Calu3 (cell line): ENCODE measurements at regions not wholly inside any gene's neighbourhood (a gene's known extent, or its start where the extent isn't known, plus 50 kb on each side); places are given as distances from the start of the nearest gene placed in this dataset.

Experiments
- BruUV-seq: library from RNA; stranded (reverse); fragments of 400-500 nt; replicated peaks from 2 replicates; lab custom pipeline; 2021; lab: Mats Ljungman, UMichigan
- CTCF ChIA-PET: fragments of 300-600 bp; sonication (Branson Sonifier 250); formaldehyde crosslinking; loops from one replicate; lab custom pipeline; 2022; ENCODE audit warnings: antibody characterized with exemption; lab: Charles Lee
- DNase-seq: peaks from one replicate; pipeline ENCODE4 v3.0.0; 2022
- H3K27ac Mint-ChIP-seq: one replicate; pipeline ENCODE4 v1.8.0; 2022; ENCODE audit warnings: mixed read lengths; ENCODE audit not compliant: unreplicated experiment
- H3K27me3 Mint-ChIP-seq: one replicate; pipeline ENCODE4 v1.8.0; 2022; ENCODE audit warnings: mixed read lengths; ENCODE audit not compliant: unreplicated experiment
- H3K36me3 Mint-ChIP-seq: one replicate; pipeline ENCODE4 v1.8.0; 2022; ENCODE audit warnings: mild to moderate bottlenecking, moderate library complexity, mixed read lengths; ENCODE audit not compliant: insufficient read depth, unreplicated experiment
- H3K4me1 Mint-ChIP-seq: one replicate; pipeline ENCODE4 v1.8.0; 2022; ENCODE audit warnings: mild to moderate bottlenecking, low read depth, mixed read lengths; ENCODE audit not compliant: unreplicated experiment
- H3K4me3 Mint-ChIP-seq: one replicate; pipeline ENCODE4 v1.8.0; 2022; ENCODE audit warnings: mild to moderate bottlenecking, low read depth, moderate library complexity, mixed read lengths; ENCODE audit not compliant: unreplicated experiment
- H3K9me3 Mint-ChIP-seq: one replicate; pipeline ENCODE4 v1.8.0; 2022; ENCODE audit warnings: low read depth, mixed read lengths; ENCODE audit not compliant: unreplicated experiment
- intact Hi-C: fragments of 100-400 bp; cut with micrococcal nuclease; formaldehyde crosslinking; loops from one replicate; pipeline ENCODE4 v1.10.0; 2022; ENCODE audit not compliant: unreplicated experiment
- TF ChIP-seq, protein P1 (sequence below): fragments of 200-600 bp; IDR thresholded peaks from one replicate; pipeline ENCODE4 v1.8.0; 2022; ENCODE audit warnings: antibody characterized with exemption; ENCODE audit not compliant: unreplicated experiment

- peaks cover 8% of the 10 kb centered on the region for H3K9me3 Mint-ChIP-seq
- H3K36me3 Mint-ChIP-seq = no peaks in the 10 kb centered on the region
- no TSS peak for BruUV-seq
- no peak for DNase-seq
- H3K4me3 Mint-ChIP-seq = no peak overlapping the region
- CTCF ChIA-PET = no interaction called here
- intact Hi-C loops = no loop called here
- H3K4me1 Mint-ChIP-seq = no peaks in the 10 kb centered on the region
- TF ChIP-seq, protein P1, sequence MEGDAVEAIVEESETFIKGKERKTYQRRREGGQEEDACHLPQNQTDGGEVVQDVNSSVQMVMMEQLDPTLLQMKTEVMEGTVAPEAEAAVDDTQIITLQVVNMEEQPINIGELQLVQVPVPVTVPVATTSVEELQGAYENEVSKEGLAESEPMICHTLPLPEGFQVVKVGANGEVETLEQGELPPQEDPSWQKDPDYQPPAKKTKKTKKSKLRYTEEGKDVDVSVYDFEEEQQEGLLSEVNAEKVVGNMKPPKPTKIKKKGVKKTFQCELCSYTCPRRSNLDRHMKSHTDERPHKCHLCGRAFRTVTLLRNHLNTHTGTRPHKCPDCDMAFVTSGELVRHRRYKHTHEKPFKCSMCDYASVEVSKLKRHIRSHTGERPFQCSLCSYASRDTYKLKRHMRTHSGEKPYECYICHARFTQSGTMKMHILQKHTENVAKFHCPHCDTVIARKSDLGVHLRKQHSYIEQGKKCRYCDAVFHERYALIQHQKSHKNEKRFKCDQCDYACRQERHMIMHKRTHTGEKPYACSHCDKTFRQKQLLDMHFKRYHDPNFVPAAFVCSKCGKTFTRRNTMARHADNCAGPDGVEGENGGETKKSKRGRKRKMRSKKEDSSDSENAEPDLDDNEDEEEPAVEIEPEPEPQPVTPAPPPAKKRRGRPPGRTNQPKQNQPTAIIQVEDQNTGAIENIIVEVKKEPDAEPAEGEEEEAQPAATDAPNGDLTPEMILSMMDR = no peak
- no peaks in the 10 kb centered on the region for H3K27me3 Mint-ChIP-seq
- no peak overlapping the region for H3K27ac Mint-ChIP-seq
Measured at GRCh38 chr10:2076528-2076927, 339.2 kb upstream of the ADARB2 start.

DNA sequence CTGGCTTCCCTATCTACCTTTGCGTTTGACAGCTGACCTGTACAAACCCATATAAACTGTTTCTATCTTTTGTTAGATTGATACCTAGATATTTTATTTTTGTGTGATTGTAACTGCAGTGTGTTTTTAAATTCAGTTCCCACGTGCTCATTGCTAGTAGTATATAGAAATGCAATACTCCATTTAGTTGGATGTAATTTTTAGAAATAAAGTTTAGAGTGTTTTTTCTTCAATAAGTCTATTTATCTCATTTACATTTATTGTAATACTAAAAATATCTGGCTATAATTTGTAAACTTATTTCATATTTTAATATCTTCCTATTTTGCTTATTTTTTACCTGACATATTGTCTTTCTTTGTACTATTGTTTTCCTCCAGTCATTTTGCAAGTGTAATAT, 329.7 kb upstream of the ADARB2 start:
- TF ChIP-seq, protein P1 = no peak
- no peak overlapping the region for H3K27ac Mint-ChIP-seq
- CTCF ChIA-PET = no interaction called here
- H3K36me3 Mint-ChIP-seq = no peaks in the 10 kb centered on the region
- intact Hi-C loops = no loop called here
- DNase-seq = no peak
- H3K4me1 Mint-ChIP-seq = no peaks in the 10 kb centered on the region
- BruUV-seq = no TSS peak
- H3K9me3 Mint-ChIP-seq = peaks cover 11% of the 10 kb centered on the region
- no peaks in the 10 kb centered on the region for H3K27me3 Mint-ChIP-seq
- H3K4me3 Mint-ChIP-seq = no peak overlapping the region

- Mint-ChIP-seq H3K4me1 (no peaks in the 10 kb centered on the region), H3K27ac (no peak overlapping the region), H3K4me3 (no peak overlapping the region), H3K9me3 (peaks cover 15% of the 10 kb centered on the region), H3K27me3 (no peaks in the 10 kb centered on the region), H3K36me3 (no peaks in the 10 kb centered on the region)
- intact Hi-C loops = no loop called here
- CTCF ChIA-PET = no interaction called here
- DNase-seq = no peak
- no TSS peak for BruUV-seq
- TF ChIP-seq, protein P1 = no peak
Measured at GRCh38 chr10:2054728-2055127, 317.4 kb upstream of the ADARB2 start.

DNA sequence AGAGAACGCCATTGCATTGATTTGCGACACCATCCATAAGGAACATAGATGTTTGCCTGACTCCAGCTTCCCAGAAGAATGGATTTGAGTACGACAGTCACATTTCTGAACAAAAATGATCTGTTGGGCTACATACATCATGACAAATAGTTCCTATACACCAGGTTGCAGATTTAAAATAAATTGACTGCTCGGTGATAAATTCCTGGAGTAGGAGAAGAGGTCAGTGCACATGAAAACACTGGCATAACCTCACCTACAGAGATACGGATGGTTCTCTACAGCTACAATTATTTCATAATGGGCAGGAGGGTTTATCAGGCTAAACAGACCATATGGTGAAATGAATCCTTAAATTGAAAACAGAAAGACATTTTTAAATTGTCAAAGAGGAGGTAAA, 316.5 kb upstream of the ADARB2 start:
- Mint-ChIP-seq H3K4me1 (no peaks in the 10 kb centered on the region), H3K36me3 (no peaks in the 10 kb centered on the region), H3K9me3 (peaks cover 10% of the 10 kb centered on the region), H3K27me3 (no peaks in the 10 kb centered on the region), H3K27ac (no peak overlapping the region), H3K4me3 (no peak overlapping the region)
- CTCF ChIA-PET = no interaction called here
- DNase-seq = no peak
- TF ChIP-seq, protein P1 = no peak
- intact Hi-C loops = no loop called here
- BruUV-seq = no TSS peak
